22Rv1 (cell line): ENCODE measurements at regions not wholly inside any gene's neighbourhood (a gene's known extent, or its start where the extent isn't known, plus 50 kb on each side); places are given as distances from the start of the nearest gene placed in this dataset.

Experiments used
- ZFX ChIP-seq: fragments of 450-650 bp; IDR thresholded peaks from 2 replicates; pipeline ENCODE4 v1.6.1; 2017; ENCODE audit warnings: antibody characterized with exemption, borderline replicate concordance
- TF ChIP-seq, protein P1 (sequence below): fragments of 450-650 bp; IDR thresholded peaks from 2 replicates; pipeline ENCODE4 v1.5.1; 2017; ENCODE audit warnings: mild to moderate bottlenecking

GRCh38 chr4:186927624-186928023, 204.0 kb upstream of the FAT1 start:
- TF ChIP-seq, protein P1, sequence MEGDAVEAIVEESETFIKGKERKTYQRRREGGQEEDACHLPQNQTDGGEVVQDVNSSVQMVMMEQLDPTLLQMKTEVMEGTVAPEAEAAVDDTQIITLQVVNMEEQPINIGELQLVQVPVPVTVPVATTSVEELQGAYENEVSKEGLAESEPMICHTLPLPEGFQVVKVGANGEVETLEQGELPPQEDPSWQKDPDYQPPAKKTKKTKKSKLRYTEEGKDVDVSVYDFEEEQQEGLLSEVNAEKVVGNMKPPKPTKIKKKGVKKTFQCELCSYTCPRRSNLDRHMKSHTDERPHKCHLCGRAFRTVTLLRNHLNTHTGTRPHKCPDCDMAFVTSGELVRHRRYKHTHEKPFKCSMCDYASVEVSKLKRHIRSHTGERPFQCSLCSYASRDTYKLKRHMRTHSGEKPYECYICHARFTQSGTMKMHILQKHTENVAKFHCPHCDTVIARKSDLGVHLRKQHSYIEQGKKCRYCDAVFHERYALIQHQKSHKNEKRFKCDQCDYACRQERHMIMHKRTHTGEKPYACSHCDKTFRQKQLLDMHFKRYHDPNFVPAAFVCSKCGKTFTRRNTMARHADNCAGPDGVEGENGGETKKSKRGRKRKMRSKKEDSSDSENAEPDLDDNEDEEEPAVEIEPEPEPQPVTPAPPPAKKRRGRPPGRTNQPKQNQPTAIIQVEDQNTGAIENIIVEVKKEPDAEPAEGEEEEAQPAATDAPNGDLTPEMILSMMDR: no peak
- no peak for TF ChIP-seq ZFX
